Gastroesophageal sphincter (tissue), 3 donors: ENCODE measurements at regions not wholly inside any gene's neighbourhood (a gene's known extent, or its start where the extent isn't known, plus 50 kb on each side); places are given as distances from the start of the nearest gene placed in this dataset.

Experiments
- CTCF ChIP-seq, 4 experiments: fragments of 200-600 bp in 2 of 4; fragments of 450-650 bp in 2 of 4; sonication (generic) in 1 of 4; IDR thresholded peaks; one replicate each; pipeline ENCODE4 v1.5.1; 2017 to 2019; ENCODE audit warnings: antibody characterized with exemption in 4 of 4, mild to moderate bottlenecking in 2 of 4, moderate library complexity in 2 of 4
- EP300 ChIP-seq: sonication (generic); formaldehyde crosslinking; IDR thresholded peaks from one replicate; pipeline ENCODE4 v1.6.1; 2017; ENCODE audit warnings: antibody characterized with exemption, mild to moderate bottlenecking
- POLR2A ChIP-seq, 2 donors: fragments of 450-650 bp; IDR thresholded peaks; one replicate each; pipeline ENCODE4 v1.6.1; 2017; ENCODE audit warnings: antibody characterized with exemption in 2 of 2, mild to moderate bottlenecking in 2 of 2, moderate library complexity in 1 of 2
- POLR2AphosphoS5 ChIP-seq: sonication (generic); formaldehyde crosslinking; IDR thresholded peaks from one replicate; pipeline ENCODE4 v1.6.1; 2017; ENCODE audit warnings: antibody characterized with exemption

GRCh38 chr17:70968302-70968701 lies 799.0 kb downstream of the KCNJ2 start:
- TF ChIP-seq CTCF (IDR thresholded peaks at IDR 0.05) = no peak
- no peak for TF ChIP-seq POLR2A (IDR thresholded peaks at IDR 0.05)
- no peak for TF ChIP-seq POLR2AphosphoS5
- no peak for TF ChIP-seq EP300
